HG02571 (cell line): ENCODE measurements at regions not wholly inside any gene's neighbourhood (a gene's known extent, or its start where the extent isn't known, plus 50 kb on each side); places are given as distances from the start of the nearest gene placed in this dataset.

Source experiments
- ATAC-seq: cut with Tn5 transposase; IDR thresholded peaks from one replicate; pipeline ENCODE4 v1.9.1; 2021; ENCODE audit warnings: mild to moderate bottlenecking, moderate library complexity; ENCODE audit not compliant: unreplicated experiment

DNA sequence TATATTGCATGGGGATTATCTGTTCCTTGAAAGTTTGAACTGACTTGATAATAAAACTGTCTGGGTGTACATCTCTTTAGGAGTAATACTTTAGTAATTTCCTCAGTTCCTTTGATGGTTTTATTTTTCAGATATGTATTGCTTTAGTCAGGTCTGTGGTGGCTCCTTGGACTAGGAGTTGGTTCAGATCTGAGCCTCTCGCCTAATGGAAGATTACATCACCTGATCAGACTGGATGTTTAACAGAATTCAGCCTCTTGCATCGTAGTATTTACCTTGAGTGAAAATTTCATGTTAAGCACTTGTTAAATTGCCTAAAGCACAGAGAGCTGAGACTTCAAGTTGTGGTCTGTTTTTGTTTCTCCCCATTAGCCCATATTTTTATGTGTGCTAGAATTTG is 267.3 kb downstream of the MAP2K4 start:
- ATAC-seq, result no peak

DNA sequence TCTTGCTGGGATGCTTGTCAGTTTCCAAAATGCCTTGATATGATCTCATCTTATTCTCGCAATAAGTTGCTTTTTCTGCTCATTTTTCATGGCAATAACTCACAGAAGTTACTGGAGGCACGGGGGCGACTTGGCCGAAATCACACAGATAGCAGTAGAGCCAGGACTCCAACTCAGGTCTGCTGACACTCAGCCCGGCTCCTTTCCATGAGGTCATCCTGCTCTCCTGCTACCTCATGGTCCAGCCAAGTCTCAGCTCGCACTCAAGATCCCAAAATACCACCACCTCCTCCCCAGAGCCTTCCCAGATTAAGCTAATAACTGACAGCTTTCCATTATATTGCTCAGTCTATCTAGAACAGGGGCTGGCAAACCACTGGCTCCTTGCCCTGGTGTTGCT is 269.5 kb downstream of the MAP2K4 start:
- ATAC-seq, result no peak

DNA sequence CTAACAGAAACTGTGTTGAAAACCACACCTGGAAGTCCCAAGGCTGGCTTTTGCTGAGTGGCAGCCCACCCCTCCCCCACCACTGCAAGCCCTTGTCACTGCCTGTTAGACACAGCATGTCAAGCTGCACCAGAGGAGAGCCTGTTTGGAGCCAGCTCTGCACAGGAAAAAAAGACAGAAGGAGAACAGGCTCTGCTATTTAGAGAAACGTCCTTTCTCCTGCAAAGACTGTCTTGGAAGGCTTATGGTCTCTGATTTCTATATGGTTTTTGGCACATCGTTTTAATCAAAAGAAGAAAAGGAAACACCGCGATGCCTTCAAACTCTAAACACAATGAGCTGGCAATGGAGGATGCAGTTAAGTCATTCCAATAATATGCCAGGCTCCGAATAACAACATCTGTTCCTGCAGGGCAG is 275.5 kb downstream of the MAP2K4 start:
- no peak for ATAC-seq

DNA sequence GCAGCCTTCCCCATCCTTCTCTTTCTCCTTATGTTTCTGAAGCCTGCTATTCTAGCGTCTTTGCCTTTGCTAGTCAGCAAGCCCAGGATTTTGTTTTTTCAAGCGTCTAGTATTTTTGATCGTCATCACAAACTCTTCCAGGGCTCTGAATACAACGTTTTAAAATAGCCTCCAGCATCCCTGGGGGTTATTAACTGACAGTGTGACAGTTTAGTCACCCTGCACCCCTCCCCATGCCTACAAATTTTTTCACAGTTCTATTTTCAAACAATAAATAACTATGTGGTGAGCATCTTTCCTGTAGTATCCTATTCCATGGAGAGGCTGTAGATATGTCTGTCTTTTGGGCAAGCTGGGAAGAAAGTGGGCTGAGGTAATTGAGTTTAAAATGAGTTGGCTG is 280.9 kb downstream of the MAP2K4 start:
- ATAC-seq, result no peak

DNA sequence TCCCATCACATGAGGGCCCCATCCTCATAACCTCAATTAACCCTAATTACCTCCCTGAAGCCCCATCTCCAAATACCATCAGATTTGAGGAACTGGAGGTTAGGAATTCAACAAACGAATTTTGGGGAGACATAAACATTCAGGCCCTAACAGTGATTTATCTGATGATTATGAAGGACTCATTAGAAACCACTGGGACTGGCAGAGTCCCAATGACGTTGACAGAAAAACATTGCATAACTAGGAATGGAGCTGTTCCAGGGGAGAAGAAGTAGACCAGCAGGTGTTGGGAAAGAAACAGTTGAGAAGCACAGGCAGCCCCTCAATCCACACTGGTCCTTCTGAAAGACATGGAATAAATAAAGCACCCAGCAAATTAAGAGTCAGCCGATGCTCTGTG is 282.0 kb downstream of the MAP2K4 start:
- no peak for ATAC-seq

DNA sequence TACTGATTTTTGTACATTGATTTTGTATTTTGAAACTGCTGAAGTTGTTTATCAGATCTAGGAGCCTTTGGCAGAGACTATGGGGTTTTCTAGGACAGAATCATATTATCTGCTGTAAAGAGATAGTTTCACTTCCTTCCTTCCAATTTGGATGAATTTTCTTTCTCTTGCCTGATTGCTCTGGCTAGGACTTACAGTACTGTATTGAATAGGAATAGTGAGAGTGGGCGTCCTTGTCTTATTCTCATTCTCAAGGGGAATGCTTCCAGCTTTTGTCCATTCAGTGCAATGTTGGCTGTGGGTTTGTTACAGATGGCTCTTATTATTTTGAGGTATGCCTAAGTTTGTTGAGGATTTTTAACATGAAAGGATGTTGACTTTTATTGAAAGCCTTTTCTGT is 290.1 kb downstream of the MAP2K4 start:
- ATAC-seq, result no peak

DNA sequence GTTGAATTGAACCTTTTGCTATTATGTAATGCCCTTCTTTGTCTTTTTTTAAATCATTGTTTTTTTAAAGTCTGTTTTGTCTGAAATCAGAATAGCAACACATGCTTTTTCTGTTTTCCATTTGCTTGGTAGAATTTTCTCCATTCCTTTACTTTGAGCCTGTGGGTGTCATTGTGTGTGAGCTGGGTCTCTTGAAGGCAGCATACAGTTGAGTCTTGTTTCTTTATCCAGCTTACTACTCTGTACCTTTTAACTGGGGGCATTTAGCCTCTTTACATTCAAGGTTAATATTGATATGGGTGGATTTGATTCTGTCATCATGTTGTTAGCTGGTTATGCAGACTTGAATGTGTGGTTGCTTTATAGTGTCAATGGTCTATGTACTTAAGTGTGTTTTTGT is 292.0 kb downstream of the MAP2K4 start:
- ATAC-seq, result no peak

DNA sequence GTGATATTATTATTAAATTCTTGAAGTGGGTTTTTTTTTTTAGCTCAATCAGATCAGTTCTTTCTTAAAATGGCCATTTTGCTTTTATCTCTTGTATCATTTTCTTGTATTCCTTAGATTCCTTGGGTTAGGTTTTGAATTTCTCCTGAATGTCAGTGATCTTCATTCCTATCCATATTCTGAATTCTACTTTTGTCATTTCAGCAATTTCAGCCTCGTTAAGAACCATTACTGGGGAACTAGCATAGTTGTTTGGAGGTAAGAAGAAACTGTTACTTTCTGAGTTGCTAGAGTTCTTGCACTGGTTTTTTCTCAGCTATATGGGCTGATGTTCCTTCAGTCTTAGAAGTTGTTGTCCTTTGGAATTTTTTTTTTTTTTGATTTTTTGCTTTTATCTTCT is 293.1 kb downstream of the MAP2K4 start:
- ATAC-seq, result no peak

DNA sequence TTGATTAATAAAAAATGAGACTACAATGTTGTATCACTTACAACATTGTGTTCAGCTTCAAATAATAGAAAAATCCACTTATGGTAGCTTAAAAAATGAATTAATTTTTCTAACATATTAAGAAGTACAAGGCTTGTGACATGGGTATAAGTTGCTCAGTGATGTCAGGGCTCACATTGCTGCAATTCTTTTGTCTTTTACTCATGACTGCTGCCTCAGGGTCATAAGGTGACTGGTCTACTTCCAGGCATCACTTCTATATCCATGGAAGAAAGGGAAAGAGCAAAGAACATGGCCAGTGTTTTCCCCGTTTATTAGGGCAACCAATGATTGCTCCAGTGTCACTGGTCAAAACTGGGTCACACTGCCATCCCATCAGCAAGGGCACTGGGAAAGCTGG is 295.3 kb downstream of the MAP2K4 start:
- no peak for ATAC-seq

DNA sequence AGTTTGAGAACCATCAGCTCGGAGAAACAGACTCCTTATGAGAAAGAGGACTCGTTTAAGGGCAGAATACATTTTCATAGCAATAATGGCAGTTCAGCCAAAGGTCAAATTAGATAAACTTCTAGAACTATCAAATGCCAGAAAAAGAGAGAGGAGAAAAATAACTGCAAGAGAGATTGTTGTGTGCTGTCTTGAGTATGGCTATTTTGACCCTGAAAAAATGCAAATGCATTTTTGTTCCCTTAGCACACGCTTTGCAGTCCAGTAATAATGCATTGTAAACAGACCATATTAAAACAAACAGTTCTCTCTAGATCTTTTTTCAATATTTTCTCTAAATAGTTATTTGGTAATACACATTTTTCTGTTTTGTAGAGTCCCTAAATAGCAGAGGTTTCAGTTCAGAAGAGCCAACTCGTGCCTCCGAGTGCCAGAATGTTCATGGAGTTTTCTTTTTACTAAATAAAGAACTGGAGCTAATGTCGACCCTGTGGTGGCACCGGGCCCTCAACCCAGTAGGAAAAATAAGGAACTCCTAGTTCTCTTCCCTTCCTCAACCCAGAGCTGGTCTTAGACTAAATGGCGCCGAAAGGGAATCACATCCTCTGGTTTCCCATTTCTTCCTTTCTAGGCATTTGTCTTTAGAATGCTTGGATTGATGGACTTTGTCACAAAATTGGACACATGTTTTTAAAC is 298.0 kb downstream of the MAP2K4 start:
- ATAC-seq, result no peak

DNA sequence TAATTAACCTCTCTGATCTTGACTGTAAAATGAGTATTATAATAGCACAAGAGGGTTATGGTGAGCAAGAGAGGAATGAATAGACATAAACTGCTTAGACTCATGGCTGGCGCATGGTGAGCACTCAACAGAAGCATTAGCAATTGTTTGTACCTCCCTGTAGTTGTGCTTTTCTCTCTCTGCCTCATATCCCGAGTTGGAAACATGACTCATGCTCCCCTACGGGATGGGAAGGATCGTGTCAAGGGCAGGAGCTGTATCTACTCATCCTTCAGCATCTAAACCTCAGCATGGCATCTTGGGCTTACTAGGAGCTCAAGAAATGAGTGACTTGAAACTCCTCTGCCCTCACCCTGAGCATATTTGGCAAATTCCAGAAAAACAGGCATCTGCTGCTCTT is 299.6 kb downstream of the MAP2K4 start:
- no peak for ATAC-seq

DNA sequence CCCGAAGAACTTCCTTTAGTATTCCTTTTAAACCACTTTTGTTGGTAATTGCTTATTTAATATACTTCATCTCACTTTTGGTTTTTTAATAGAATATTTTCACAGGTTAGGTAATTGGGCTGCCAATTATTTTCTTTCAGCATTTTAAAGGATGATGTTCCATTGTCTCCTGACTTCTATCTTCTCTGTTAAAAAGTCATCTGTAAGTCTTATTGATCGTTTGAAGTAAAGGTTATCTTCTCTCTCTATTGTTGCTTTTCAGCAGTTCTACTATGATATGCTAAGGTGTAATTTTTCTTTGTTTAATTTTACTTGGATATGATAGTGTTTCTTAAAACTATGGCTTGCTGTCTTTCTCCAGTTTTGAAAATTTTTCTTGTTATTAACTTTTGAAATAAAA is 307.5 kb downstream of the MAP2K4 start:
- ATAC-seq, result no peak

DNA sequence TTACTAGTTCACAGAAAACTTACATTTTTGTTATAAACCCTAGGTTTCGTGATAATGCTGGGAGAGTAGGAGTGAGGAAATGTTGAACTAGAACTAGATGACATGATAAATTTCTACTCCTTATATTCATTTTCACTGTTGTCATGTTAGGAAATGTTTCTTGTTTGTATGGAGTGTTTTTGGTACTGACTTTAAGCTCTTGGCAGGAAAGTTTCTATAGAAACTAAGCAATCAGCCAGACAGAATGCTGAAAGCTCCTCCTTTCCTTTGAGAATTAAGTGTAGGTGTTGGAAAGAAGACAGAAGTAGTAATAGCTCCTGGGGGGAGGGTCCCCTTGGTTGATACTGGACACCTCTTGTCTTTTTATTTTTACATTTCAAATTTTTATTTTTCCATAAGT is 309.8 kb downstream of the MAP2K4 start:
- no peak for ATAC-seq

DNA sequence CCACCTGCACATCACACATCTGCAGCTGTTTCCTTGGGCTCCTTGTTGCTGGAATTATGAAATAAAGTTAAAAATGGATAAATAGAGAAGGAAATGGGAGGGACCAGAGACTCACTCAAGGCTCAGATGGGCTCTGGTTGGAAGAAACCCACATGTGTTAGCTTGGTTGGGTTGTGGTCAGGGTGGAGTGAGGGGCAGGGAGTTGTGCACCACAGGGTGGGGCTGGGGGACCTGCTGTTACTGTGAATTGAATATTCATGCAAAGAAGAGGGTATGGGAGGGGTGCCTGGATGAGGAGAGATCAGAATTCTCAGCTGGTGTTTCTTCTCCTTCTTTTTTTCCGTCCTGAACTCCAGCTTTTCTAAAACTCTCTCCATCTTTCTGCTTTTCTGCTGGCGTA is 320.7 kb downstream of the MAP2K4 start:
- no peak for ATAC-seq

DNA sequence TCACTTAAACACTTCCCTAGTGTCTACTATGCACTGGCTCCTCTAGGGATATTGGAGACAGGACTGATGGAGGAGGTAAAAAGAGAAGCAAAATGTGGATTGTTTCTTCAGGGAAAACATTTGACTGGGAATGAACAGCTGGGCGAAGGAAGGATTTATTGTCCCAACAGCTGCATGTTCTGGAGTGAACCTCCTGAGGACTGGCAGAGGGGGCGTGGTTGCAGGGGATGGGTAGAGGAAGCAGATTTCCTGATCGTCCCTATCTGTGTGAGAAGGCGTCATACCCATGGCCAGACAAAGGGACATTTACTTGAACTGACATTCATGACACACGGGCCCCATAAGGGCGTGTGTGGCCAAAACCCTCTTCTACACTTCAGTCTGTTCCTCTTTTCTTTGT is 321.5 kb downstream of the MAP2K4 start:
- ATAC-seq, result no peak

DNA sequence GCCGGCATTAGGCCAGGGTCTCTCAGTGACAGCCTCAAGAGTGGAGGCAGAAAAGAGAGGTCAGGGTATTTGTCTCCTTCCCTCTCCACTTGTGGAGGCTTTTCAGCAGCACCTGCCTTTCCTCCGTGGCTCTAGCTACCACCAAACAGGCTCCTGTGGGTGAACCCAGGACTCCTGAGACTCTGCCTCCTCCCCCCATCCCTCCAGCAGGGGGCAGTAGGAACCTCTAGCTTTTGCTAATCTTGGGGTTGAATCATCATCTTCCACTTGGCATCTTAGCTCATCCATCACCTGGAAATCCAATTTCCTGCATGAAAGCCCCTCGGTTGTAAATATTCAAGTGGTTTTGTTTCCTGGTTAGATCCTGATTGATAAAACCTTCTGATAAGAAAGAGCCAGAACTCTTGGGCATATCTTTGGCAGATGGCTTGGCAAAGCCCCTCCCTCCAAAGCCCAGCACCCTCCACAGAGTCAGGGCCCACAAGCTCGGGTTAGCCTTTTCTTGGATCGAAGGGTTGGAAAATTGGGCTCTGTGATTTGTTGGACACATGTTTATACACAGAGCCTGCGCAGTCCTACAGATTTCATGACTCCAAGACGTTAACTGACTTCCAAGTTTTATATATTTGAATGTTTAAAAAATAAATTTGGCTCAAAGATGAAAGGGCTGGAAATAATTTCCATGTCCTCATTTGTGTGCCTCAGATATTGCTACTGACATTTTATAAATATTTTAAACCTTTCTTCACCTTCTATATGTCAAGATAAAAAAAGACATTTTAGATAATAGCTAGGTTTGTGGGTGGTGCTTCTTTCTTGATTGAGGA is 322.1 kb downstream of the MAP2K4 start:
- ATAC-seq, result no peak

DNA sequence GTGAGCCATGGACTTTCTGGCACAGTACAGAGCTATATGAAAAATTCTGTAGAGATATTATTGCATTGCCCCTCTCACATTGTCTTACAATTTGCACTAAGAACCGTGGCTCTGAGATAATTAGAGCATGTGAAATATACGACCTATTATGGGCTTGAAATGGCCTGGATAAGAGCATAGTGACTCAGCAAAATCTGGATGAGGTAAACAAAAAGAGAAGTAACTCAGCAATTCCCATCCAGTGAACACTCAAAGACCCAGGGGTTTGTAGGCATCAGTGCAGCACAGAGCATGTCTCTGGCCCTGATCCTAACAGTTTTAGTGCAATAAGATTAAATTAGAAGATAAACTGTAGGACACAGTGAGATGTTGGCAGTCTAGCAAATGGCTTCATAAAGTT is 317.2 kb upstream of the MYOCD start:
- ATAC-seq, result no peak

DNA sequence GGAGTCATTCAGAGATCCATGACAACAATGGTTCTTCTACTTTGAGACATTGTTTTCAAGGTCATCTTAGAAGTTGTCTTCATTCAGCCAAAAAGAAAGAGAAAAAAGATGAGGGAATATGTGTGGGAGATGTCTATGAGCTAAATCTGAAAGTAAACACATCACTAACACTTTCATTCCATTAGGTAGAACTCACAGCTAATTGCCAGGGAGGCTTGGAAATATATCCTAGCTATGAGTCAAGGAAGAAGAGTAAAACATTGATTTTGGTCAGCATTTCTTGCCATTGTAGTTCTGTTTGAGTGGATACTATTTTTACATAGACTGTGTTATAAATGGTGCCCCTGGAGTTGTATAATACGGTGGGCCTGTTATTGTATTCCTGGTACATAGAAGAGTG is 316.4 kb upstream of the MYOCD start:
- ATAC-seq, result no peak

DNA sequence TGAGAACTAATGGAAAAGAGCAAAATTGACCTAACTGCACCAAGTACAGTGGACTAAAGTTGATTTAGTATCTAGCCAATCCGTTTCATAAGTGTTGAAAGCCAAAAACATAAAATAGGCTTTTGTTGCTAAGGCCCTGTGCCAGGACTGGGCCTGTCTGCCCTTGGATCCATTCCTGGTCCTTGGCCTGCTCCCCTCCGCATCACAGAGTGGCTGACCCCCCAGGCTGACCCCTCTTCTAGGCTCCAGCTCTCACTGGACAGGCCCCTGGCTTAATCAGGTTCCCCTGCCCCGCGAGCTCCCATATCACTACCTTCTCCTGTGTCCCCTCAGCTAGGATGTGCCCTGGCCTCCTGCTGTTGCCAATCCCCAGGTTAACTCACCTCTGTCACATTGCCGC is 313.6 kb upstream of the MYOCD start:
- ATAC-seq, result no peak

DNA sequence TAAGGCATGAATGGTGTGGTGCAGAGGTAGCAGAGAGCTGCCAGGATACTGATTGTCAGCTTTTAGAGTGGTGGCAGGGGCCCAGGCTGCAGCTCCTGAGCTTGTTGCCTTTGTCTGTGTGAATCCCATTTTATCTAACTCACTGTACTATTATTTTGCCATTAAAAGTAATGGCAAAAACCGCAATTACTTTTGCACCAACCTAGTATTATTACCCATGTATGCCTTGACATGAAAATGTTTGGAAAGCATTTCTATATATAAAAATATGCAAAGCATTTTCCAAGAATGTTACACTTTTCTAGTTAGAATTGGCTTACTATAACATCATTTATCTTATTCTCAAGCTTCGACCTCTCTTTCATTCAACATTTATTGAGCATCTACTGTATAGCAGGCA is 308.1 kb upstream of the MYOCD start:
- no peak for ATAC-seq

DNA sequence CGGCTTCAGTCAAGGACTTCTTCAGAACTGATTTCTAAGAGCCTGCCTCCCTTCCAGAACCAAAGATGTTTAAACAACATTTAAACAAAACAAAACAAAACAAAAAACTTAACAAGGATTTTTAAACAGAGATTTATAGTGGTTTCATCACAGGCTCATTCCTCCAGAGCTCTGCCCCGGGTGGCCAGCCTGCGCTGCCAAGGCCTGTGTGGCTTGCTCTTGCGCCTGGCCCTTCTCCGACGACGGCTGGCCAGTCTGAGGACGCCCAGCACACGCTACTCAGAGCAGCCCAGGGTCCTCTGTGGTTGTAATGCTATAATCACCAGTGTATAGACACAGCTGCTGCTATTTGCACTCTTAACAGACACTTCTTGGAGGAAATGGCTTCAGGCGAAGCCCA is 307.2 kb upstream of the MYOCD start:
- ATAC-seq, result no peak

DNA sequence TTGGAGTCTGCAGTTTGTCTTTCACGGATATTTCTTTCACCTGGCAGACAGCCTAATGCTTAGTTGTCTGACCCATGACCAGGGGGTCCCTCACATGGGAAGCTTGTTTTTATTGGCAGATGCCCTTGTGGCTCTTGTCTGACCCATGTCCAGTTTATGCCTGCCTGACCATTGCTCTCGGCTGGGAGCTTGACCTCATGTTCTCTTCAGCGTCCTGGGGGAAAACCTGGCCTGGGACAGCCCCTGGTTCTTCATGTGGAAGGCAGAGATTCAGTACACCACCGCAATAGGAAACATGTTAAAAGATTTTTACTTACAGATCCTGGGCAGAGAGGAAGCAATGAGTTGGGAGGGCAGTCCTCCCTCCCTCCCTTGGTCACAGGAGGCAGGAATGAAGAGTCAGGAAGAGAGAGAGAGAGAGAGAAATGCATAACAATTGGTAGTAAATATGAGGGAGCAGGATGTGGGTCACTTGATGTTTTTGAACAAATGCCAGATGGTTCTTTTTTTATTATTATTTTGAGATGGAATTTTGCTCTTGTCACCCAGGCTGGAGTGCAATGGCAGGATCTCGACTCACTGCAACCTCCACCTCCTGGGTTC is 302.7 kb upstream of the MYOCD start:
- ATAC-seq, result no peak
